ENCODE measurements at regions not wholly inside any gene's neighbourhood (a gene's known extent, or its start where the extent isn't known, plus 50 kb on each side); places are given as distances from the start of the nearest gene placed in this dataset.

DNA sequence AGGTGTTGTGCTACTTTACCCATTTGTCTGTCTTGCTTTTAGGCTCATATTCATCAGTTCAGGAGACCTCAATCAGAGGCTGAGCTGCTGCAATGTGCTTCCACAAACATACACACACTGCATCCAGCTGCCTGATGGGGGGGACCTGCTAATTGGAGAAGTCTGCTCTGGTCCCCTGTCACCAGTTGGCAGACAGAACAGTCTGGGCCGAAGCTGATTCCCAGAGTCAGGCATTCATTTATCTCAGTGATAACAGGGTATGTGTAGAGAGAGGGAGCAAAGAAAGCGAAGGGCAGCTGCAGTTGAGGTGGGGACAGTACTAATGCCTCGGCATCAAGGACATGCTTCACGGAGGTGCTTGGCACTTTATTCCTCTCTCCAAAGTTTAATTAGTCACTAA lies 584.3 kb upstream of the PIK3C3 start:
- TF ChIP-seq POLR2A (IDR thresholded peaks at IDR 0.05) = no peak
- TF ChIP-seq, protein P1, sequence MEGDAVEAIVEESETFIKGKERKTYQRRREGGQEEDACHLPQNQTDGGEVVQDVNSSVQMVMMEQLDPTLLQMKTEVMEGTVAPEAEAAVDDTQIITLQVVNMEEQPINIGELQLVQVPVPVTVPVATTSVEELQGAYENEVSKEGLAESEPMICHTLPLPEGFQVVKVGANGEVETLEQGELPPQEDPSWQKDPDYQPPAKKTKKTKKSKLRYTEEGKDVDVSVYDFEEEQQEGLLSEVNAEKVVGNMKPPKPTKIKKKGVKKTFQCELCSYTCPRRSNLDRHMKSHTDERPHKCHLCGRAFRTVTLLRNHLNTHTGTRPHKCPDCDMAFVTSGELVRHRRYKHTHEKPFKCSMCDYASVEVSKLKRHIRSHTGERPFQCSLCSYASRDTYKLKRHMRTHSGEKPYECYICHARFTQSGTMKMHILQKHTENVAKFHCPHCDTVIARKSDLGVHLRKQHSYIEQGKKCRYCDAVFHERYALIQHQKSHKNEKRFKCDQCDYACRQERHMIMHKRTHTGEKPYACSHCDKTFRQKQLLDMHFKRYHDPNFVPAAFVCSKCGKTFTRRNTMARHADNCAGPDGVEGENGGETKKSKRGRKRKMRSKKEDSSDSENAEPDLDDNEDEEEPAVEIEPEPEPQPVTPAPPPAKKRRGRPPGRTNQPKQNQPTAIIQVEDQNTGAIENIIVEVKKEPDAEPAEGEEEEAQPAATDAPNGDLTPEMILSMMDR (IDR thresholded peaks at IDR 0.05) = no peak

Data from Peyer's patch (tissue), 4 donors.